ENCODE measurements at regions not wholly inside any gene's neighbourhood (a gene's known extent, or its start where the extent isn't known, plus 50 kb on each side); places are given as distances from the start of the nearest gene placed in this dataset.

DNA sequence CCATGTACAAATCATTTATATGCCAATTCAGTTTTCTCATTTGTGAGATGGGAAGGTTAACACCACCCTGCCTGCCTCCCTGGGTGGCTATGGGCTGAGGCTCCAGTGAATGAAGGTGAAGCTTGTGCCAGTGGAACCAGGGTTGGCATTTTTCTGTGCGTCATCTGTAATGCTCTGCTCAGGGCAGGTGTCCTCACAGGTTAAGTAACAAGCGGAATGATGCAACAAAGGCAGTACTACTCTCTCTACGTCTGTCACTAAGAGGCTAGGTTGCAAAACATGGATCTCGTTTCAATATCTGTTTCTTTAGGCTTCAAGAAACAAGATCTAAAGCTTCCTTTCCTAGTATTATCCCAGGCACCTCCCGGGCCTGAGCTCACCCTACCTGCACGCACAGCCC, 67.0 kb upstream of the ZNF648 start:
- DNase-seq: no peak
- TF ChIP-seq, protein P1, sequence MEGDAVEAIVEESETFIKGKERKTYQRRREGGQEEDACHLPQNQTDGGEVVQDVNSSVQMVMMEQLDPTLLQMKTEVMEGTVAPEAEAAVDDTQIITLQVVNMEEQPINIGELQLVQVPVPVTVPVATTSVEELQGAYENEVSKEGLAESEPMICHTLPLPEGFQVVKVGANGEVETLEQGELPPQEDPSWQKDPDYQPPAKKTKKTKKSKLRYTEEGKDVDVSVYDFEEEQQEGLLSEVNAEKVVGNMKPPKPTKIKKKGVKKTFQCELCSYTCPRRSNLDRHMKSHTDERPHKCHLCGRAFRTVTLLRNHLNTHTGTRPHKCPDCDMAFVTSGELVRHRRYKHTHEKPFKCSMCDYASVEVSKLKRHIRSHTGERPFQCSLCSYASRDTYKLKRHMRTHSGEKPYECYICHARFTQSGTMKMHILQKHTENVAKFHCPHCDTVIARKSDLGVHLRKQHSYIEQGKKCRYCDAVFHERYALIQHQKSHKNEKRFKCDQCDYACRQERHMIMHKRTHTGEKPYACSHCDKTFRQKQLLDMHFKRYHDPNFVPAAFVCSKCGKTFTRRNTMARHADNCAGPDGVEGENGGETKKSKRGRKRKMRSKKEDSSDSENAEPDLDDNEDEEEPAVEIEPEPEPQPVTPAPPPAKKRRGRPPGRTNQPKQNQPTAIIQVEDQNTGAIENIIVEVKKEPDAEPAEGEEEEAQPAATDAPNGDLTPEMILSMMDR (IDR thresholded peaks at IDR 0.05): no peak
- TF ChIP-seq POLR2A (IDR thresholded peaks at IDR 0.05): no peak
- H3K4me3 ChIP-seq: no peak overlapping the region

DNA sequence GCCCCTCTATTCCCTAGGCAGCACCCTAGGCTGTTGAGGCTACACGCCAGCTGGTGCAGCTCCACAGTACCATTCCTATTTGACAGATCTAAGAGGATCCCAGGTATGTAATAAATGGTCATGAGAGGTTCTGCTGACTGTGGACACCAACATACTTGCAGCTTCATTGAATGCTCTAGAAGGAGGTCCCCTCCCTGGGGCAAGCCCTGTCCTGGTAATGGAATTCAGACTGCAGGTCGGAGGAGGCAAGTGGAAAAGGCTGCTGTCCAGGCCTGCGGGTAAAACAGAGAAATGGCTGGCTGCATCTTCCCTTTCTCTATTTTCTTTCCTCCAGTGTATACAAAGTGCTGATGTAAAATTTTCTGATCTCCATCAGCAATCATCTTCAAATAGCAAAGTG, 66.1 kb upstream of the ZNF648 start:
- Histone ChIP-seq H3K27ac (no peak overlapping the region), H3K4me3 (no peak overlapping the region), H3K27me3 (no peaks in the 10 kb centered on the region), H3K4me1 (no peaks in the 10 kb centered on the region), H3K9me3 (no peaks in the 10 kb centered on the region), H3K36me3 (no peaks in the 10 kb centered on the region)
- TF ChIP-seq POLR2A (IDR thresholded peaks at IDR 0.05): no peak
- TF ChIP-seq, protein P1 (IDR thresholded peaks at IDR 0.05): no peak
- DNase-seq: no peak

More for the DNA sequence above, 67.0 kb upstream of the ZNF648 start:
- Histone ChIP-seq H3K36me3 (no peaks in the 10 kb centered on the region), H3K9me3 (no peaks in the 10 kb centered on the region), H3K27me3 (no peaks in the 10 kb centered on the region), H3K27ac (no peak overlapping the region), H3K4me1 (no peaks in the 10 kb centered on the region)

DNA sequence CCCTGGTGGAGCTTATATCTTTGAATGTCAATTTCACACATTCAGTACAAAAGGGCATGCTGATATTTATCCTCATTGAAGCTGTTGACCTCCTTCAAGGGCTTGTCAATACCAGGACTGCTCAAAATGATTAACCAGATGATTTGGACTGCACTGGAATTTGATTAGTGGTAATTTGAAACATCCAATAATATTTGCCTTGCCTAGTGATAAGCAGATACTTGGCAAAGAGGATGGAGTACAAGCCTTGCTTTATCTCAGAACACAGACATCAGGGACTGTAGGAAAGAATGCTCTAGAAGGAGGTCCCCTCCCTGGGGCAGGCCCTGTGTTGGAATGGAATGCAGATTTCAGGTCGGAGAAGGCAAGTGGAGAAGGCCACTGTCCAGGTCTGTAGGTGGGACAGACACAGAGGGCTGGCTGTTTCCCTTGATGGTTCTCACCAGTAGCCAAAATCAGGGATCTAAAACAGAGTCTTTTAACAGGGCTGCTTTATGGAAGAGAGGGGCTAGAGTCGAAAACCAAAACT, 64.8 kb upstream of the ZNF648 start:
- Histone ChIP-seq H3K36me3 (no peaks in the 10 kb centered on the region), H3K27me3 (no peaks in the 10 kb centered on the region), H3K9me3 (no peaks in the 10 kb centered on the region), H3K27ac (no peak overlapping the region), H3K4me1 (no peaks in the 10 kb centered on the region), H3K4me3 (no peak overlapping the region)
- TF ChIP-seq, protein P1 (IDR thresholded peaks at IDR 0.05): no peak
- no peak for TF ChIP-seq POLR2A (IDR thresholded peaks at IDR 0.05)
- DNase-seq: no peak

DNA sequence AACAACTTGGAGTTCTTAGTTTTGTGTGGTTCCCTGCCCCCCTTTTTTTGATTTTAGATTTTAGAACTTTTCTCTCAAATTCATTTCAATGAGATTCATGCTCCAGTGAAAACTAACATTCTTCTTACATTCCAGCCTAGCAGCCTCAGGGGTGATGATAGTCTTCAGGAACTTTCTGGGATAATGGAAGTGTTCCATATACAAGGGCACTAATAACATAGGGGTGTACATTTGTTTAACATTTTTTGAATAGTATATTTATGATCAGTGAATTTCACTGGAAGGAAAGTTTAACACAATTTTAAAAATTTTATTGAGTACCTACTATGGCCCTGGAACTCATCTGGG, 61.4 kb upstream of the ZNF648 start:
- DNase-seq: no peak
- H3K36me3 ChIP-seq: no peaks in the 10 kb centered on the region
- no peaks in the 10 kb centered on the region for H3K9me3 ChIP-seq
- H3K27ac ChIP-seq: no peak overlapping the region
- TF ChIP-seq, protein P1 (IDR thresholded peaks at IDR 0.05): no peak
- TF ChIP-seq POLR2A (IDR thresholded peaks at IDR 0.05): no peak
- H3K4me3 ChIP-seq: no peak overlapping the region
- no peaks in the 10 kb centered on the region for H3K27me3 ChIP-seq
- H3K4me1 ChIP-seq: no peaks in the 10 kb centered on the region

DNA sequence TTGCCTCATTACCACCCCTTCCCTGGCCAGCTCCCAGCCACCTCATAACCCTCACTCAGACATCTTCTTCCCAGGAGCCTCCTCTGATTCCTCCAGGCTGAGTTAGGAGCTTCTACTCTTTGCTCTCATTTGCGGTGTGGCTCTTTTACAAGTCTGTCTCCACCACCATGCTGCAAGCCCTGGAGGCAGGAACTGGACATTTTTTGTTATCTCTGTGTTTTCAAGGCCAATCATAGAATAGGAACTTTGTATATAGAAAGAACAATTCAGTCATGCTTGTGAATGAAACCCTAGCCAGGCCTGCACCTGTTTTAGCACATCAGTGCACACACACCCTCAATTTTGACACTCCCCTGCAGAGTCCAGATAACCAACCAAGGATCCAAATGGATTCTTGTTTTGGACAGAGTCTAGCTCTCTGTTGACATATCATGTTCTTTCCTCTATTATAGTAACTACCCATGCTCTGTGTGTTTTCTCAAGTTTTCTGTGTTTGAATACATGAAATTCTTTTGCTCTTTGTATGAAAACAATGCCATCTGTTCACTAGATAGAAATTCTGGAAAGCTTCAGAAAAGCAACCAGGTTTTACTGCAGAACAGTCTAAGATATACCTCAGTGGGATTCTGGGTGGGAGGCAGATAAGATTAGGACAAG, 60.9 kb upstream of the ZNF648 start:
- Histone ChIP-seq H3K4me3 (no peak overlapping the region), H3K27ac (no peak overlapping the region), H3K4me1 (no peaks in the 10 kb centered on the region), H3K27me3 (no peaks in the 10 kb centered on the region), H3K9me3 (no peaks in the 10 kb centered on the region), H3K36me3 (no peaks in the 10 kb centered on the region)
- TF ChIP-seq, protein P1 (IDR thresholded peaks at IDR 0.05): no peak
- TF ChIP-seq POLR2A (IDR thresholded peaks at IDR 0.05): no peak
- no peak for DNase-seq

Measured in Peyer's patch (tissue), 4 donors.